ENCODE measurements at regions not wholly inside any gene's neighbourhood (a gene's known extent, or its start where the extent isn't known, plus 50 kb on each side); places are given as distances from the start of the nearest gene placed in this dataset.

- TF ChIP-seq EZH2phosphoT487 (IDR thresholded peaks at IDR 0.05; ENCODE audit: borderline replicate concordance, low read depth, low read length): no peak
- TF ChIP-seq CTCF (conservative IDR thresholded peaks at IDR 0.05; ENCODE audit: low read length): no peak
- H3K4me1 ChIP-seq (ENCODE audit: insufficient read depth, low read length, poor library complexity, severe bottlenecking): no peaks in the 10 kb centered on the region
- no peak overlapping the region for H3K27ac ChIP-seq (ENCODE audit: low read depth, low read length, poor library complexity, severe bottlenecking)
- H3K79me2 ChIP-seq (ENCODE audit: insufficient read depth, low read depth, low read length): no peaks in the 10 kb centered on the region
- H2AFZ ChIP-seq (ENCODE audit: low read length): no peak overlapping the region
- no peaks in the 10 kb centered on the region for H4K20me1 ChIP-seq (ENCODE audit: insufficient read depth, low read length)
- no peaks in the 10 kb centered on the region for H3K9me2 ChIP-seq (ENCODE audit: insufficient read depth, low read length)
- POLR2A ChIA-PET: no interaction called here
- no peak overlapping the region for H3K4me3 ChIP-seq (ENCODE audit: low read depth, low read length, poor library complexity, severe bottlenecking)
- CTCF ChIA-PET (ENCODE audit: unreplicated experiment): no interaction called here
- no peaks in the 10 kb centered on the region for H3K36me3 ChIP-seq (ENCODE audit: insufficient read depth, low read length)
- H3K9me3 ChIP-seq (ENCODE audit: low read length): no peaks in the 10 kb centered on the region
- no peak overlapping the region for H3K4me2 ChIP-seq (ENCODE audit: low read length)
- no peak for DNase-seq (ENCODE audit: low spot score)
- intact Hi-C loops (cut with micrococcal nuclease; ENCODE audit: unreplicated experiment): no loop called here
- BruUV-seq (replicated peaks): no TSS peak
These were observed 480.6 kb downstream of the TMEM114 start for GRCh38 chr16:8109510-8110369.

- H3K9me3 ChIP-seq (ENCODE audit: low read length): no peaks in the 10 kb centered on the region
- H4K20me1 ChIP-seq (ENCODE audit: insufficient read depth, low read length): no peaks in the 10 kb centered on the region
- no peak overlapping the region for H2AFZ ChIP-seq (ENCODE audit: low read length)
- TF ChIP-seq EZH2phosphoT487 (IDR thresholded peaks at IDR 0.05; ENCODE audit: borderline replicate concordance, low read depth, low read length): no peak
- TF ChIP-seq CTCF (conservative IDR thresholded peaks at IDR 0.05; ENCODE audit: low read length): no peak
- no peak overlapping the region for H3K4me3 ChIP-seq (ENCODE audit: low read depth, low read length, poor library complexity, severe bottlenecking)
- no TSS peak for BruUV-seq (replicated peaks)
- intact Hi-C loops (cut with micrococcal nuclease; ENCODE audit: unreplicated experiment): no loop called here
- no peak overlapping the region for H3K4me2 ChIP-seq (ENCODE audit: low read length)
- ChIA-PET POLR2A (no interaction called here), CTCF (ENCODE audit: unreplicated experiment) (no interaction called here)
- no peak for DNase-seq (ENCODE audit: low spot score)
- H3K79me2 ChIP-seq (ENCODE audit: insufficient read depth, low read depth, low read length): no peaks in the 10 kb centered on the region
- H3K36me3 ChIP-seq (ENCODE audit: insufficient read depth, low read length): no peaks in the 10 kb centered on the region
- no peaks in the 10 kb centered on the region for H3K9me2 ChIP-seq (ENCODE audit: insufficient read depth, low read length)
- no peak overlapping the region for H3K27ac ChIP-seq (ENCODE audit: low read depth, low read length, poor library complexity, severe bottlenecking)
- no peaks in the 10 kb centered on the region for H3K4me1 ChIP-seq (ENCODE audit: insufficient read depth, low read length, poor library complexity, severe bottlenecking)
These were observed 481.3 kb downstream of the TMEM114 start for GRCh38 chr16:8108991-8109509.

DNA sequence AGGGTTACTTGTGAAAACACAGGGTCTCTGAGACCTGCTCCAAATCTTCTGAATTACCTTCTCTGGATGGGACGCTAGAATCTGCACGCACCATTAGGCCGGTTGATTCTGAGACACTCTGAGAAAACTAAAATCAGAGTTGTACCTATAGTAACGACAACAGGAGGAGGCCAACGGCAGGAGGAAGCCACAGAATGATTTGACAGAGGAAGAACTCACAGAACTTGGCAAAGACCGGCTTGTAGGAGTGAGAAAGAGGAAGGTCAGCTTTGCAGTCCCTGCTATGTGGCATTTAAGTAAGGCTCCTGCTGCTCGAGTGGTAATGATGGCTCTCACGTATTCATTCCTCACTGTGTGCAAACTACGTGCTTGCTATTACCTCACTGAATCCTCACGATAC, 483.0 kb downstream of the TMEM114 start:
- intact Hi-C loops (cut with micrococcal nuclease; ENCODE audit: unreplicated experiment): no loop called here
- no TSS peak for BruUV-seq (replicated peaks)

More for the DNA sequence above, 483.0 kb downstream of the TMEM114 start:
- Histone ChIP-seq H3K27ac (ENCODE audit: low read depth, low read length, poor library complexity, severe bottlenecking) (no peak overlapping the region), H3K4me1 (ENCODE audit: insufficient read depth, low read length, poor library complexity, severe bottlenecking) (no peaks in the 10 kb centered on the region), H2AFZ (ENCODE audit: low read length) (no peak overlapping the region), H3K4me3 (ENCODE audit: low read depth, low read length, poor library complexity, severe bottlenecking) (no peak overlapping the region), H4K20me1 (ENCODE audit: insufficient read depth, low read length) (no peaks in the 10 kb centered on the region), H3K9me2 (ENCODE audit: insufficient read depth, low read length) (no peaks in the 10 kb centered on the region), H3K36me3 (ENCODE audit: insufficient read depth, low read length) (no peaks in the 10 kb centered on the region), H3K9me3 (ENCODE audit: low read length) (no peaks in the 10 kb centered on the region), H3K4me2 (ENCODE audit: low read length) (no peak overlapping the region), H3K79me2 (ENCODE audit: insufficient read depth, low read depth, low read length) (no peaks in the 10 kb centered on the region)
- CTCF ChIA-PET (ENCODE audit: unreplicated experiment): no interaction called here
- TF ChIP-seq CTCF (conservative IDR thresholded peaks at IDR 0.05; ENCODE audit: low read length): no peak
- no peak for TF ChIP-seq EZH2phosphoT487 (IDR thresholded peaks at IDR 0.05; ENCODE audit: borderline replicate concordance, low read depth, low read length)
- no peak for DNase-seq (ENCODE audit: low spot score)
- POLR2A ChIA-PET: no interaction called here

All from OCI-LY7 (cell line).